Activated T-cell treated with anti-CD3 and anti-CD28 coated beads, Interleukin-2, amount 50 U/mL, for 4 hours (primary cell): ENCODE measurements at regions not wholly inside any gene's neighbourhood (a gene's known extent, or its start where the extent isn't known, plus 50 kb on each side); places are given as distances from the start of the nearest gene placed in this dataset.

Source experiments
- ATAC-seq, 2 donors: fragments of 200-7000 bp; cut with Tn5 transposase; one replicate each; pipeline ENCODE4 v1.10.0; 2021
- DNase-seq: peaks from one replicate; pipeline ENCODE4 v3.0.0-alpha.2; 2020
- H3K27me3 Mint-ChIP-seq: one replicate; pipeline ENCODE4 v1.8.0; 2021; ENCODE audit warnings: low read depth, mixed read lengths
- H3K36me3 Mint-ChIP-seq: one replicate; pipeline ENCODE4 v1.8.0; 2022; ENCODE audit warnings: mixed read lengths; ENCODE audit not compliant: insufficient read depth
- H3K4me1 Mint-ChIP-seq: one replicate; pipeline ENCODE4 v1.8.0; 2021; ENCODE audit warnings: low read depth, mixed read lengths
- H3K4me3 Mint-ChIP-seq: one replicate; pipeline ENCODE4 v1.8.0; 2021; ENCODE audit warnings: mild to moderate bottlenecking, moderate library complexity, mixed read lengths
- H3K9me3 Mint-ChIP-seq: one replicate; pipeline ENCODE4 v1.8.0; 2021; ENCODE audit warnings: mixed read lengths

DNA sequence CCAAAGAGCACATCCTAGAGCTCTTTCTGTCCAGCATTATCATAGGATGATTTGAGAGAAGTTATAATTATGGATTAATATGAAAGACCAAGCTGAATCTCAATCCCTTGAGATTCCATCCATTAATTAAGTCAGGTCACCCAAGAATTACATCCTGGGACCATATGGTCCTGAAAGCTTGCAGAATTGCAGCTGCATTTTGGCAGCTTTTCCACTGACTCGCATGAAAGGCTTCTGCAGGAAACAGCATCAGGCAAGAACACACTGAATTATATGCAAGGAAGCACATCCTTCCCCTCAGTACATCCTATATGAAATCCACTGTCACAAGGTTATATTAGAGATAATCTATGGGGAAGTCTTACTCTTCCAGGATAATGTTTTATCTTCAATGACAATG is 109.1 kb upstream of the CTNND2 start:
- H3K27me3 Mint-ChIP-seq: no peaks in the 10 kb centered on the region
- ATAC-seq: no peak
- H3K9me3 Mint-ChIP-seq: peaks cover 8% of the 10 kb centered on the region
- no peak for DNase-seq
- H3K4me3 Mint-ChIP-seq: no peak overlapping the region
- no peaks in the 10 kb centered on the region for H3K36me3 Mint-ChIP-seq
- no peaks in the 10 kb centered on the region for H3K4me1 Mint-ChIP-seq

DNA sequence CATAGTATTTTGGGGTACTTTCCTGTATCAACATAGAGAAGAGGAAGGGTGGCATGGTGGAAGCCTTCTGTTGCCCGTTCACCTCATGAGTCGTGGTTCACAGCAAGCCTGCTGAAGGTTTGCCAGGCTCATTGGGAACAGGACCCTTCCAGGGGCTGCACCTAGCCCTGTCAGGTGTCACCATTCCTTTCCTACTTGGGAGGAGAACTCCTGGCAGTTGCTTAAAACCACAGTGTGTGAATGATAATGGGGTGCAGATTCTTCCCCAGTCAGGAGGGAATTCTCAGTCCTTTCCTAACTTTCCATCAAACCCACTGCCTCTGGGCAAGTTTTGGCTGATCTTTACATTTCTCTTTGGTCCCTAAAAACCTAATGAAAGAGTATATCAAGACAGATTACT is 99.4 kb upstream of the CTNND2 start:
- Mint-ChIP-seq H3K27me3 (no peaks in the 10 kb centered on the region), H3K4me1 (no peaks in the 10 kb centered on the region), H3K36me3 (no peaks in the 10 kb centered on the region), H3K9me3 (peaks cover 3% of the 10 kb centered on the region), H3K4me3 (no peak overlapping the region)
- ATAC-seq: no peak
- DNase-seq: no peak

DNA sequence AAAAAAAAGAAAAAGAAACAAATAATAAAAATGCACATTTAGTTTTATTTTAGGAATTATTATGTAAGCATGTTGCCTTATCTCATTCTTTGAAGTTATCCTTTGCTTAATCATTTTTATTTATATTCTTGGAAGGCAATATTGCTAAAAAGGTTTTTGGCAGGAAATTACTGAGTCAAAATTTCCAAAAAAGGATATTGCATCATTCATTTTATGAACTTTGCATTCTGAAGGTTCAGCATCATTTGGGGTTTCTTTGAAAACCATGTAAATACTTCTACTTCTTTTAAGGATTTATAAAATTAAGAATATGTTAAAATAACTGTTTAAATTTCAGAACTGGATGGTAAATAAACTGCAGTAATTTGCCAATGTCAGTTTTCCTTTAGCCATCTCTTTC is 94.2 kb upstream of the CTNND2 start:
- no peaks in the 10 kb centered on the region for H3K4me1 Mint-ChIP-seq
- H3K36me3 Mint-ChIP-seq: no peaks in the 10 kb centered on the region
- no peaks in the 10 kb centered on the region for H3K9me3 Mint-ChIP-seq
- no peaks in the 10 kb centered on the region for H3K27me3 Mint-ChIP-seq
- ATAC-seq (no peak), DNase-seq (no peak)
- H3K4me3 Mint-ChIP-seq: no peak overlapping the region

DNA sequence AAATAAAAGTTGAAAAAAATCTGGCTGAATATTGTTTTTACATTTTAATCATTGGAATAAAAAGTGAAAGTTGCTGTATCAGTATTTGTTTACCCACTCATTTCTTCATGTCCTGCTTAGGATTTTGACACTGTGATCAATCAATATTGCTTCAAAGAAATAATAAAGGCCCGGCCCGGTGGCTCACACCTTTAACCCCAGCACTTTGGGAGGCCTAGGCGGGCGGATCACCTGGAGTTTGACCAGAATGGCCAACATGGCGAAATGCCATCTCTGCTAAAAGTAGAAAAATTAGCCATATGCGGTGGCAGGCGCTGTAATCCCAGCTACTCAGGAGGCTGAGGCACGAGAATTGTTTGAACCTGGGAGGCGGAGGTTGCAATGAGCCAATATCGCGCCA is 93.7 kb upstream of the CTNND2 start:
- Mint-ChIP-seq H3K27me3 (no peaks in the 10 kb centered on the region), H3K4me1 (no peaks in the 10 kb centered on the region), H3K4me3 (no peak overlapping the region), H3K36me3 (no peaks in the 10 kb centered on the region), H3K9me3 (no peaks in the 10 kb centered on the region)
- DNase-seq (no peak), ATAC-seq (no peak)

DNA sequence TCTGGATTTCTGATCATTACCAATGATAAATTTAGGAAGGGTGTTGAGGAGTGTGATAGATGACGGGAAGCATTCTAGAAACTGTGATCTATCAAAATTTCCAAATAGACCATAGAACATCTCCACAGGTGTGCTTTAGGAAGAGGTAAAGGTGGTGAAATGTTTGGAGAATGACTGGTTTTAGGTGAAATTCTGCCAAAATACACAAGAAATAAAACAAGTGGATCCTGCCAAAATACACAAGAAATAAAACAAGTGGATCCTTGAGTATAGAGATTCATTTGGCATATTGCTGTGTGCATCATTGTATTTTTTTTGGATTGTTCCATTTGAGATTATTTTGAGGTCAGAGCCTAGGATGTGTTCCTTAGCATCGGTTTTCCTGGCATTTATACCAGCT is 88.3 kb upstream of the CTNND2 start:
- no peaks in the 10 kb centered on the region for H3K4me1 Mint-ChIP-seq
- no peaks in the 10 kb centered on the region for H3K9me3 Mint-ChIP-seq
- no peak for ATAC-seq
- DNase-seq: no peak
- H3K4me3 Mint-ChIP-seq: no peak overlapping the region
- H3K27me3 Mint-ChIP-seq: no peaks in the 10 kb centered on the region
- no peaks in the 10 kb centered on the region for H3K36me3 Mint-ChIP-seq

DNA sequence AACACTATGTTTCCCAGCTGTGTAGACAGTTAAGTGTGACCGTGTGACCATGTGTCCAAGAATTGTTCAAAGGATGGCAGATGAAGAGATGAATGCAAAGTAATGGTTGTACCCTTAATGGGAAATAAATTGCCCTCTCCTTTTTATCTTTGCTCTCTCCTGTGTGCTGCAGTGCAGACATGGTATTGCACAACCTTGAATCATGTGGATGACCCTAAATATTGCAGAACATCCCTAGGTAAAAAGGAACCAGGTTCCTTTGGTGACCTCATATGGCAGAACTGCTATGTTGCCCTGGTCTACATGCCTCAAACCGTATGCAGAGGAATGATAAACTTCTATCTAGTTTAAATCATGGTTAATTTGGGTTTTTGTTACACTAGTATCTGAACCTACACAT is 81.7 kb upstream of the CTNND2 start:
- H3K9me3 Mint-ChIP-seq: peaks cover 4% of the 10 kb centered on the region
- ATAC-seq (no peak), DNase-seq (no peak)
- H3K4me1 Mint-ChIP-seq: no peaks in the 10 kb centered on the region
- no peak overlapping the region for H3K4me3 Mint-ChIP-seq
- no peaks in the 10 kb centered on the region for H3K27me3 Mint-ChIP-seq
- H3K36me3 Mint-ChIP-seq: no peaks in the 10 kb centered on the region

DNA sequence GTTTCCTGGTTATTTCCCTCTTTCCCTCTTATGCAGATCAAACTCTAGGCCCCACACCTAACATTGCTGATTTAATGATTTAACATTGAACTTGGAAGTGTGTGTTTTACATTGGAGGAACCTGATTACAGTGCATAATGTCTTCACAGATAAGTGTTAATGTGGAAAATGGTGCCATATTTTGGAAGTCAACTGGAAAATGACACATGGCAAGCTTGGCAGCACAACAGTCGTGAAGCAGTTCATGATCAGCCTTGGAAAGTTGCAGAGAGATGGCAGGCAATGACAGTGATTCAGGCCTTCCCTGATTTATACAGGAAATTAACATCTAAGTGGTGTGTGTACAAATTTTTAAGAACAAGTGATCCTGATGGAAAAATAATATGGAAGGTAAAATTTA is 80.0 kb upstream of the CTNND2 start:
- ATAC-seq (no peak), DNase-seq (no peak)
- no peaks in the 10 kb centered on the region for H3K27me3 Mint-ChIP-seq
- no peaks in the 10 kb centered on the region for H3K36me3 Mint-ChIP-seq
- H3K4me1 Mint-ChIP-seq: no peaks in the 10 kb centered on the region
- H3K9me3 Mint-ChIP-seq: peaks cover 13% of the 10 kb centered on the region
- no peak overlapping the region for H3K4me3 Mint-ChIP-seq

DNA sequence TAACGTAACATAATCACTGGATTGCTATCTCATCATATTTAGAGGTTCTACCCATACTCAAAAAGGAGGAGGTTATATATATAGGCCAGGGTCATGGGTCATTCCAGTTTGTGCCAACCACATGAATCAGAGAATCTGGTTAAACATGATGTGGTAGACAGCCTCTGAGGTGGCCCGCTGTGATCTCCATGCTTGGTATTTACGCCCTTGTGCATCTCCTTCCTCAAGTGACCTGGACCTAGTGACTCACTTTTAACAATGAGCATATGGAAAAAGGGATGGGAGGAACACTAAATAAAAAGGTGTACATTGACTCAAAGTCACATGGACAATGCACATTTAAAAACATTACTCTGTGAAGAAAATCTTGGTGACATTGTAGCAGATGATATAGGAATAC is 77.7 kb upstream of the CTNND2 start:
- Mint-ChIP-seq H3K9me3 (peaks cover 14% of the 10 kb centered on the region), H3K4me3 (no peak overlapping the region), H3K4me1 (no peaks in the 10 kb centered on the region), H3K27me3 (no peaks in the 10 kb centered on the region), H3K36me3 (no peaks in the 10 kb centered on the region)
- ATAC-seq: no peak
- DNase-seq: no peak

DNA sequence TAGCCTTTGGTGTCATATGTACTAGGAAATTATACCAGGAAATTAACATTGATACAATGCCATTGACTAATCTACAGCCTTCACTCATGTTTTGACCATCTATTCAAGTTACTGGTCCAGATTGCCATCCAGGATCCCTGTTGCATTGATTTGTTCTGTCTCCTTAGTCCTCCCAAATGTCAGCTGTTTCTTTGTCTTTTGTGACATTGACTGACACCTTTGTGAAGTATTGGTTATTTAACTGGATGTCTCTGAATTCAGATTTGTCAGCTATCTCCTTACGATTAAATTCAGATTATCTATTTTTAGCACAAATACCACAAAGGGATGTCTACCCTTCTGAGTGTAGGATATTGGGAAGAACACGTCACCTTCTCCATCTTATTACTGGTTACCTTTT is 73.7 kb upstream of the CTNND2 start:
- DNase-seq (no peak), ATAC-seq (no peak)
- H3K9me3 Mint-ChIP-seq: peaks cover 10% of the 10 kb centered on the region
- H3K4me1 Mint-ChIP-seq: no peaks in the 10 kb centered on the region
- no peaks in the 10 kb centered on the region for H3K36me3 Mint-ChIP-seq
- H3K27me3 Mint-ChIP-seq: no peaks in the 10 kb centered on the region
- H3K4me3 Mint-ChIP-seq: no peak overlapping the region

DNA sequence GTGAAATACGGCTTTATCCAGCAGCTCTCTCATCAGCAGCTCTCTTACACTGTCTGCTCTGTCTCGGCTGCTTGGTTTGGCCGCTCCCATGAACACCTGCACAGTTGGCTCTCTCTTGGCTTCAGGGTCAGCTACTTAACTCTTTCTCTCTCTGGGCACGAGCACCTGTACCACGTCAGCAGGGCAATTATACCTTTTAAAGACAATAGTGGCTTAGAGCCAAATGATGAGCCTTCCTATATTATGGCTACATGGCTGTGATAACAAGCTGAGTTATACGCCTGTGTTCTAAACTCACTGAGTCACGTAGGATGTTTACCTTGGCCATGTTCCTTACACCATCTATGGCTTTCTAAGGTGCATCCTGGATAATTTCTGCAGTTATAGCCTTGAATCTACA is 69.2 kb upstream of the CTNND2 start:
- no peaks in the 10 kb centered on the region for H3K9me3 Mint-ChIP-seq
- H3K36me3 Mint-ChIP-seq: no peaks in the 10 kb centered on the region

DNA sequence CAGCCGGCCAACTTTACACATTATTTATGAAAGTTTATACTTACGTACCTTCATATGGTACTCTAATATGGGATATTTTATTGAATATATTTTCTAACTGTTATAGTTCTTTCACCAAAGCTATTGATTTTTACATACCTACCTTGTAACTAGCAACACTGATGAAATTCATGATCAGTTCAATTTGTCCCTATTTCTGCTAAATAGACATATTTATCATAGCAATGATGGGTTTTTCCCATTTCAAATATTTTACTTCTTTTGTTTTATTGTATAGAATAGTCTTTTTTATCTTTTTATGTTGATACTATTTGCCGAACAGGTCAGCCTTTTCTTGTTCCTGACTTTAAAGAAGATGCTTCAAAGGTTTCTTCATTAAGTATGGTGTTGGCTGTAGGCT is 59.0 kb upstream of the CTNND2 start:
- Mint-ChIP-seq H3K9me3 (peaks cover 2% of the 10 kb centered on the region), H3K27me3 (no peaks in the 10 kb centered on the region), H3K36me3 (no peaks in the 10 kb centered on the region), H3K4me1 (no peaks in the 10 kb centered on the region), H3K4me3 (no peak overlapping the region)
- ATAC-seq (no peak), DNase-seq (no peak)

More for the DNA sequence above, 69.2 kb upstream of the CTNND2 start:
- no peak for ATAC-seq
- no peaks in the 10 kb centered on the region for H3K27me3 Mint-ChIP-seq
- no peaks in the 10 kb centered on the region for H3K4me1 Mint-ChIP-seq
- no peak for DNase-seq
- no peak overlapping the region for H3K4me3 Mint-ChIP-seq

DNA sequence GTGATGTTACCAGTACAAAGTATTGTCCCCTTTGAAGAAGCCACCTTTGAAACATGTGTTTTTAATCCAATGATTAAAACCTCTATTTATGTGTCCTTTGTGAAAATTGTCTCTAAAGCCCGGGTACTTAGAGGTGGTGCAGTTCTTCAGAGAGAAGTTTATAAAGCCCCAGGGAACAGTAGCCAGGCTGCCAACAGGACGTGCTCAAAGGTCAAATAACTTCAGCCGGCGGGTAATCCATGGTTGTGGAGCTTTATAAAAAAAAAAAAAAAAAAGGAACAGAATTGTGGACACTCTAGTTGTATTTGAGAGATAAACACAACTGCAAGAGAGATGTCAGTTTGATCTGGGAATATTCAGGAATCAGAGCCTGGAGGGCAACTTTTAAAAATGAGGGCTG is 57.9 kb upstream of the CTNND2 start:
- Mint-ChIP-seq H3K9me3 (peaks cover 2% of the 10 kb centered on the region), H3K36me3 (no peaks in the 10 kb centered on the region), H3K4me1 (no peaks in the 10 kb centered on the region), H3K27me3 (no peaks in the 10 kb centered on the region), H3K4me3 (no peak overlapping the region)
- ATAC-seq: no peak
- no peak for DNase-seq

DNA sequence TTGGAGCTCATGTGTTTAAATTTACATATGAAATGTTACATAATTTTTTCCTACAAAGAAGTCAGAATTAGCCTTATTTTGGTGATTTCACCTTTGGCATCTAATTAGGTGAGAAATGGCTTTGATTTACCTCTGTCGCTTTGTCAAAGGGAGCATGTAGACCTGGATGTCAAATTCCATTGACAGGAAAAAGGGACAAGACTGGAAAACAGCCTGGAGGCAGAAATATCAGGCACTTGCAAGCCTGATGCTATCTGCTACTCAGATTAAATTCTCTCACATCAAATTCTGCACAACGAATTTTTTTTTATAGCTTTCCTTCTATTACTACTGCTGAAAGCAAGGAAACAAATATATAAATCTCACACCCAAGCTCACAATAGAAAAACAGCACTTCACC is 54.1 kb upstream of the CTNND2 start:
- DNase-seq: no peak
- no peaks in the 10 kb centered on the region for H3K4me1 Mint-ChIP-seq
- H3K27me3 Mint-ChIP-seq: no peaks in the 10 kb centered on the region
- H3K9me3 Mint-ChIP-seq: no peaks in the 10 kb centered on the region
- no peak overlapping the region for H3K4me3 Mint-ChIP-seq
- no peak for ATAC-seq
- H3K36me3 Mint-ChIP-seq: no peaks in the 10 kb centered on the region

DNA sequence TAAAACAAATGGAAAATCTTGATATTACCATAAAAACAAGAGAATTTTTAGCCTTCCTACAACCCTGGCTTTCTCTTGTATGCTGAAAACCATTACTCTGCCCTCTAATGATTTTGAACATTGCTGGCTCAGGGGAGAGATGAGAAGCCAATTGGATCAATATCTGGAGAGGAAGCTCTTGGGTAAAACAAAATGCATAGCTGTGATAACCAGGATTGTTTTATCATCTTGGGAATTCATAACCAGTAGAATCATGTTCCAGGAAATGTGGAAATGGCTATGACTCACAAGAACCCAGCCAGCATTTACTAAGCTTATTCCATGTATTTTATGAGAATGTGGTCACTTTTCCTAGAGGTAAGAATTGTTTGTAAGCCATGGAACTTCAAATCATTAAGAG is 51.1 kb upstream of the CTNND2 start:
- Mint-ChIP-seq H3K4me3 (no peak overlapping the region), H3K36me3 (no peaks in the 10 kb centered on the region), H3K27me3 (no peaks in the 10 kb centered on the region), H3K9me3 (no peaks in the 10 kb centered on the region), H3K4me1 (no peaks in the 10 kb centered on the region)
- ATAC-seq (no peak), DNase-seq (no peak)
